Stimulated activated naive CD8-positive, alpha-beta T cell treated with anti-CD3 and anti-CD28 coated beads, Interleukin-15, Interleukin-2, amounts not matched to agents 100 U/mL and 50 U/mL, for 24 hours (primary cell): ENCODE measurements at regions not wholly inside any gene's neighbourhood (a gene's known extent, or its start where the extent isn't known, plus 50 kb on each side); places are given as distances from the start of the nearest gene placed in this dataset.
"Not testable (repeated sequence)": the region's sequence is repeated elsewhere in the genome, so short reads cannot be mapped to it uniquely, and the experiment has no call there.

ENCODE experiments used
- ATAC-seq: fragments of 150-1000 bp; cut with Tn5 transposase; one replicate; pipeline ENCODE4 v1.10.0; 2021
- DNase-seq: peaks from one replicate; pipeline ENCODE4 v3.0.0; 2021

GRCh38 chr9:2279138-2279537 lies 264.0 kb downstream of the SMARCA2 start:
- not testable (repeated sequence) for DNase-seq, ATAC-seq

- no peak for ATAC-seq
- no peak for DNase-seq
These were observed 266.1 kb downstream of the SMARCA2 start for GRCh38 chr9:2281031-2281802.

DNA sequence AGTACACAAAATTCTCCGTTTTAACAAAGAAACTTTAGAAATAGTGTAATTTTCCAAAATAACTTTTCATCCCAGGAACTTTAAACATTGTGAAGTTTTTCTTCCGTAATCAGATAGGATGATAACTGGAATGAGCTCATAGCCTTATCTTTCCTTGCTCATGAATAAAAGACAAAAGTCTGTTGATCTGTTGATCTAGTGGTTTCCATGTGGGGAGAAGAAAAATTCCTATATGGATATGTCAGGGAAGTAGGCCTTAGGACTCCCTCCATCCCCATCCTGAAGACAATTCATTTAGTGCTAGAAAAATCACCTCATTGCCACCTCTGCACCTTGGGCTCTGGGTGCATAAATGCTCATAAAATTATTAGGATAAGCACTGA lies 266.6 kb downstream of the SMARCA2 start:
- DNase-seq (no peak), ATAC-seq (no peak)

DNA sequence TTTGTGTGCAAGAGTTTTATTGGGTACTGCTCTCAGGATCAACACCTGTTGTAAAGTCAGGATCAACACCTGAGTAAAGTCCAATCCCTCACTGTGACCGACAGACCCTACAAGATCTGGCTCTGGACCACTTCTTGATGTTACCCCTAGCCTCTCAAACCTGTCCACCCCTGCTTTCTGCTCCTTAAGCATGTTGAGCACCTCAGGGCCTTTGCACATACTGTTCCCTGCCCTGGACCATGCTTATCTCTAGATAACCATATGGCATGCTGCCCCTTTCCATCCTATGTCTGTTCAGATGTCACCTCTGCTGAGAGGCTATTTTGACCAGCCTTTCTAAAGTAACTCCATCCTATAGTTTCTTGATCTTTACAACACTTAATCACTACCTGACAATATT lies 269.6 kb downstream of the SMARCA2 start:
- DNase-seq, result no peak

DNA sequence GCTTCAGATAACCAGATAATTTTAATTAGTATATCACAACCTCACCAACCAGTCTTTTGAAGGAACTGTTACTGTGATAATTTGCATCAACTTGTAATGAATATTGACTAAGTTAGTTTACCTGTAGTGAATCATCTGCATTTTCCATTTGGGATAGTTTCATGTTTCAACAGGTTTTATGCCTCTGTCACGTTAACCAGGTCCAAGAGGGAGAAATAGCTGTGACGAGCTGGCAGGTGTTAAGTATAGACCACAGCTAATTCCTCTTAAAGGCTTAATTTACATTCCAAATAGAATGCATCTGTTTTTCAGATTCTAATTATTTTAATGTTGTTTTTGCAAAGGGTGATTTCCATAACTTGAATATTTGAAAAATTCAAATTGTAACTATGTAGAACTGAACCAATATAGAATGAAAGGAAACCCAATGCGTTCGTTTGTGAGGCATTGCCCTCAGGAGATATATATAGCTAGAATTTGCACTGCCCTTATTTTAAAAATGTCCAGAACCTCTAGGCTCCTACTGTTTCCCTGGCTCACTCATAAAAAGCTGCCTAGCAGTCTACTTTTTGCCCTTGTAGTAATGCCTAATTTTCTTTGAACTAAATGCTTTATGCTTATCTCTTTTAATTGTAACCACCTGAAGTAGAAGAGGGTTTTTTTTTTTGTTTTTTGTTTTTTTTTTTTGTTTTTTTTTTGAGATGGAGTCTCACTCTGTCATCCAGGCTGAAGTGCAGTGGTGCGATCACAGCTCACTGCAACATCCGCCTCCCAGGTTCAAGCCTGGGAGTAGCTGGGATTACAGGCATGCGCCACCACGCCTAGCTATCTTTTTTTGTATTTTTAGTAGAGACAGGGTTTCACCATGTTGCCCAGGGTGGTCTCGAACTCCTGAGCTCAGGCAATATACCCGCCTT lies 270.5 kb downstream of the SMARCA2 start:
- ATAC-seq (no peak), DNase-seq (no peak)

More for the DNA sequence above, 269.6 kb downstream of the SMARCA2 start:
- ATAC-seq, result no peak

DNA sequence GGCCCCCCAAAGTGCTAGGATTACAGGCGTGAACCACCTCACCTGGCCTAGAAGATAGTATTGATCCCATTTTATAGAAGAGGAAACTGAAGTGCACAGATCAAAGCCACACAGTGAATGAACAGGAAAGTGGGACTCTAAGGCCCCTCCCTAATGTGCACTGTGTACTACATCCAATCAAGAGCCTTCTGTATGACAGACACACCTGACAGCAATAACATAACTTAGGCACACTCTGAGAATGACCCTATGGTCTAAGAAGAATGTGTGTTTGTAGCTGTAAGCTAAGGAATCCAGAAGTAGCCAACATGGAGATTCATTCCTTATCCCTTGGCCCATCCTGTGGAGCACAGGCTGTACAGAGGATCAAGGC lies 271.2 kb downstream of the SMARCA2 start:
- no peak for DNase-seq
- no peak for ATAC-seq

DNA sequence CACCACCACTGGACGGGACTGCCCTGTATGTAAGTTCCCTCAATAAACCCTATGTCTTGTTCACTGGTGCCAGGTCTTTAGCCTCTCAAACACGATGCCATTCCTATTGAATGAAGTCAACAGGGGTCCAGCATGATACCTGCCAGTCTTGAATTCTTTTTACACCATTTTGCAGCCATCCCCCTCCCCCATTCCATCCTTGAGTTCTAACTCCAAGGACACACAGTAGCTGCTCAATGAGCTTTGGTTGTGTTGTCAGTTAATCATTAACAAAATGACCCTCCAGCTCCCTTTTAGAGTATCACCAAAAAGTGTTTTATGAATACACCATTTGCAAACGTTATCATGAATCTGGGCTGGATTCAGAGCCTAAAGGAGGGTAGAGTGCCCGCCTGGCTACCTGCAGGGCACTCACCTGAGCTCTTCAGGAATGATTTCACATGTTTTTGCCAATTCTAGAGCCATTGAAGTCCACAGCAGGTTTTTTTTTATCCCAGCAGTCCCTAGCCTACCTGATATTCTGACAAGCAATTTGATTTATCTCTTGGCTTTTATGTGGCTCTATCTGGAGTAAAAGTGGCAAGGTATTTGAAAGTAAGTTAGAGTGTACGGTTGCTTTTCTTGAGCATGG lies 271.8 kb downstream of the SMARCA2 start:
- no peak for DNase-seq
- no peak for ATAC-seq

- no peak for DNase-seq
- no peak for ATAC-seq
These were observed 273.2 kb downstream of the SMARCA2 start for GRCh38 chr9:2288309-2288708.

GRCh38 chr9:2289263-2289662 lies 274.1 kb downstream of the SMARCA2 start:
- DNase-seq (no peak), ATAC-seq (no peak)

DNA sequence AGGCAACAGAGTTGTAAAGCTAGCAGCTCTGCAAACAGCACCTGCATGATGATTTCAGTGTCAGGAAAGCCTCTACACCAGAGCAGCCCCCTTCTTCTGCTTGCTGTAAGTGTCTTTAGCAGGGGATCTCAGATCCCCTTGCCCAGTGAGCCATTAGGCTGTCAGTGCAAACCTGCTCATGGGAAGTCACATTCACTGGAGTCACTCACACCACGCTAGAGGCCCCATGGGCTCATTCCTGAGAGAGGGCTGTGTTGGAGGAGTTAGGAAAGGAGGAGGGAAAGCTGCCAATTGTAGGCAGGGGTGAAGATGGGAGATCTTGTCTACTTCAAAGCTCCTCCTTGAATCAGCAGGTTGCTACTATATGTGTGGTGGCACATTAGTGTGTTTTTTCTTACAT lies 275.2 kb downstream of the SMARCA2 start:
- ATAC-seq (no peak), DNase-seq (no peak)

DNA sequence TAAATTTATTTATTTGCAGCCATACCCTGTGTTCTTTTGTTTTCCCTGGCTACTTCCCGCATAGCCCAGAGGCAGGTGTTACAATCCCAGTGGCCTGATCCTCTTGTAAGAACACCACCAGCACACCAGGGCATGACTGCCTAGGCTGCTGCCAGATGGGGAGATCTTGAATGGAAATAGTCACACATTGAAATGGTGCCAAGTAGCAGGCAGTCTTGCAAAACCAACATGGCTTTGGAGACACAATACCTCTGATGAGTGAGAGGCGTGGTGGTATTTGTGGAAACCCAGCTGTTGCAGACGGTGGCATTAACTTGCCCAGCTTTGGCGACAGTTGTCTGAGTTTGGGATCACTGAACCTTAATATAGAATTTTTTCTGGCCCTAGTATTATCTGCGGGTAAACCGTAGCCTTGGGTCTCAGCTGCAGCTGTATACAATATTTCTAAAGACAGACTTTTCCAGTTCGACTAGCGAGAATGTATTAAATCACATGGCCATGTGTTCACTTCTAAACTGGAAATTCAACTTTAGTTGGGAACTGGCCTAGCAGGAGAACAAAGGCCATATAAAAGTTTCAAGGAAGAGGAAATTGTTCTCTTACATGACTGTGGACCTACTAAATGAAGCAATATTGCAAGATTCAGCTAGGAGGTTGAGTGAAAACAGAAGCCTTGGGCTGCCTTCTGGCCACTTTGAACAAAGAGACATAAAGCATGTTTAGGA lies 277.0 kb downstream of the SMARCA2 start:
- no peak for ATAC-seq
- DNase-seq, result no peak

DNA sequence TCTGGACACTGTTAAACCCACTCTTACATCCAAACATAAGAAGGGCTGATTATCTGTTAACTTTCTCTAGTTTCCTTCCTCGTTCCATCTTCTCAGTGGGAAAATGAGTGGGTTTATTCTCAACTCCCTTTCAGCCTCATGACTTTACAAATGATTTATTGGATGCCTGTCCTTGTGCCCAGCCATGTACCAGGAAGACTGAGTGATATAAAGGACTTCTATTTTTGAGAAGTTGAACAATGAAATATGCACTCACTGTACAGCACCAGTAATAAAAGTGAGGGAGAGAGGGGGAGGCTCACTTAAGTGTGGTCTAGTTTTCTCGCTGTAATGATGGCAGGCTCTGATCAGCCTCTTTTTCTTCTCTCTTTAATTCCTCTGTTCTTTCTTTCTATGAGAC lies 277.6 kb downstream of the SMARCA2 start:
- DNase-seq (no peak), ATAC-seq (no peak)

- ATAC-seq, result no peak
- DNase-seq, result no peak
These were observed 282.6 kb downstream of the SMARCA2 start for GRCh38 chr9:2297771-2298170.

GRCh38 chr9:2298217-2298616 lies 283.1 kb downstream of the SMARCA2 start:
- no peak for DNase-seq
- ATAC-seq, result no peak

GRCh38 chr9:2299156-2299842 lies 284.2 kb downstream of the SMARCA2 start:
- DNase-seq (no peak), ATAC-seq (no peak)

DNA sequence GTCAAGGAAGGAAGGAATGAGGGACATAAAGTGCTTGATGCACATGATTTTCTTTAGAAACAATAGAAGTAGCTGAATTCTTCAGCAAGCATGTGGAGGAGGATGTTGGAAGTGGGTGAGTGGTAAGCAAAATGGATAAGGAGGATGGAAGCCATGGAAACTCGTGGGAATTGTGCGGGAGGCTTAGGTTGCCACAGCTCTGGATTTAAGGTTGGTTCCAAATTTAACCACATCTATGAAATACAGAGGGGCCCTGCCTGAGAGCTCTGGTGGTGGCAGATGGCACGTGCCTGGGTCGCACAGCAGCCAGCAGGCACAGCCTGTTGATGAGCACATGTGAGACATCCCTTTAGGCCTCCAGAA lies 284.7 kb downstream of the SMARCA2 start:
- ATAC-seq, result no peak
- DNase-seq, result no peak

DNA sequence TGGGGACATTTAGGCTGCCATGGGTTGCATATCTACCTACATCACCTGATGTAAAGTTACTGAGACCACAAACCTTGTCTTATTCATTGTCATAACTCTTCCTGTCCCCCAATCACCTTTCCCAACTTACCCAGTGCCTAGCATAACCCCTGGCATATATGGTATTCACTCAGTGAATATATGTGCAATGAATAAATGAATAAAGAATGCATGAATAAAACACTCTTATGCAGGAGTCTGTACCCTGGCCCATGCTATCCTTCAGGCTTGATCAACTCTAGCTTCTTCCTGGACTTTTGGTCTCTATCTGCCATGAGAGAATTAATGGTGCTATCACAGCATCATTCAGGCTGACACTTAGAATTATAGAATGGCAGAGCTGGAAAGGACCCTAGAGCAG lies 285.2 kb downstream of the SMARCA2 start:
- DNase-seq (no peak), ATAC-seq (no peak)

DNA sequence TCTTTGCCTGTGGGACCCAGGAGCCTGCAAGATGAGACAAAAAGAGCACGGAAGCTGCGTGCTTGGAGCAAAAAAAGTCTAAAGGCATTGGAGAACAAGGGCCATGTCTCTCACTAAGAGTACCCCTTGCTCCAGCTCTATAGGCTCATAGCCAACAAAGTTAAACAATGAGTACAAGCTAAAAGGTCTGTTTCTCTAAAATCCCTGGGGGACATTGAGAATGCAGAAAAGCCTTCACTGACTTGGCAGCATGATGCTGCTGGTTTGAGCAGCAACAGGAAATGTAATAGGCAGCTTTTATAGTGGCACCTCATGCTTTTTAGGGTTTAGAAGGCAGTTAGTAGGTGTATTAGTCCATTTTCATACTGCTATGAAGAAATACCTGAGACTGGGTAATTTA lies 287.5 kb downstream of the SMARCA2 start:
- ATAC-seq (no peak), DNase-seq (no peak)

DNA sequence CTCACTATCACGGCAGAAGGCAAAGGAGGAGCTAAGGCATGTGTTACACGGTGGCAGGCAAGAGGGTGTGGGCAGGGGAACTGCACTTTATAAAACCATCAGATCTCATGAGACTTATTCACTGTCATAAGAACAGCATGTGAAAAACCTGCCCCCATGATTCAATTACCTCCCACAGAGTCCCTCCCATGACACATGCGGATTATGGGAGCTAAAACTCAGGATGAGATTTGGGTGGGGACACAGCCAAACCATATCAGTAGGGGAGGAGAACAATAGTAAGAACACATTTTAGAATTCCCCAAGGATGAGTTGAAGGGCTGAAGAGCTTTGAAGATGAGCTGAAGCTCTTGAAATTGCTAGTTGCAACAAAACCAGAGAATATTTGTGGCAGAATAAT lies 287.9 kb downstream of the SMARCA2 start:
- no peak for ATAC-seq

GRCh38 chr9:2307480-2307879 lies 292.3 kb downstream of the SMARCA2 start:
- ATAC-seq (no peak), DNase-seq (no peak)

More for the DNA sequence above, 287.9 kb downstream of the SMARCA2 start:
- no peak for DNase-seq

GRCh38 chr9:2311920-2312319 lies 296.8 kb downstream of the SMARCA2 start:
- ATAC-seq, result no peak
- no peak for DNase-seq

- no peak for DNase-seq
- no peak for ATAC-seq
These were observed 298.4 kb downstream of the SMARCA2 start for GRCh38 chr9:2313512-2313911.
